NCI-H748 (cell line): ENCODE measurements at regions not wholly inside any gene's neighbourhood (a gene's known extent, or its start where the extent isn't known, plus 50 kb on each side); places are given as distances from the start of the nearest gene placed in this dataset.

Experiments
- DNase-seq: peaks from one replicate; lab custom pipeline; 2025; ENCODE audit not compliant: unreplicated experiment; lab: John Stamatoyannopoulos, UW

DNA sequence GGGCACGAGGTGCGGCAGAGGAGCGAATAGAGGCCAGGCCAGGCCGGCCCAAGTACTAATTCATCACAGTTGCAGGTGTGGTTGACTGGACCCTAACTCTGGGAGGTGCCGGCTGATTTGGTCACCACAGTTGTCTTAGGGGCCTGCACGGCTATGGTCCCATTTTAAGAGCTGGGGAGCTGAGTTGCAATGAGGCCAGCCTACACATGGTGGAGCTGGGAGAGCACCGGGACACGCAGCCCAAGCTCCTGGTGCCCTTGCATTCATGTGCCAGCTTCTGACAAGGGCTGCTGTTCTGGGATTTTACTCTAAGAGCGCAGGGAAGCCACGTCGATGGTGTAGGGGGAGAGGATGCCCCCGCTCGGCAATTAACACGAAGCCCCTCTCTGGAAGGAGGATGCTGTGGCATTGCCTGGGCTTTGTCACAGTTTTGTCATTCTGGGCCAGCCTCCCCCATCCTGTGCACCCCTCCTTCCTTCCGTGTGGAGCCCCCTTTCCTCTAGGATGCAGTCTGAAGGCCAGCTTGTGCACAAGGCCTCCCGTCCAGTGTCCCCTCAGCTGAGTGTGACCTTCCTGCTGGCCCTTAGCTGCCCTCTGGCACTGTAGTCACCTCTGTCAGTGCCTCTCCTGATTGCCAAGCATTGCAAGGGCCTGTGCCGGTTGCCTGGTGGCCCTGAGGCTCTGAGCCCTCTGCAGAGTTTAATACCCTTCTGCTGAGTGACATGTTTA, 109.4 kb upstream of the C1QTNF9B start:
- DNase-seq, result no peak

DNA sequence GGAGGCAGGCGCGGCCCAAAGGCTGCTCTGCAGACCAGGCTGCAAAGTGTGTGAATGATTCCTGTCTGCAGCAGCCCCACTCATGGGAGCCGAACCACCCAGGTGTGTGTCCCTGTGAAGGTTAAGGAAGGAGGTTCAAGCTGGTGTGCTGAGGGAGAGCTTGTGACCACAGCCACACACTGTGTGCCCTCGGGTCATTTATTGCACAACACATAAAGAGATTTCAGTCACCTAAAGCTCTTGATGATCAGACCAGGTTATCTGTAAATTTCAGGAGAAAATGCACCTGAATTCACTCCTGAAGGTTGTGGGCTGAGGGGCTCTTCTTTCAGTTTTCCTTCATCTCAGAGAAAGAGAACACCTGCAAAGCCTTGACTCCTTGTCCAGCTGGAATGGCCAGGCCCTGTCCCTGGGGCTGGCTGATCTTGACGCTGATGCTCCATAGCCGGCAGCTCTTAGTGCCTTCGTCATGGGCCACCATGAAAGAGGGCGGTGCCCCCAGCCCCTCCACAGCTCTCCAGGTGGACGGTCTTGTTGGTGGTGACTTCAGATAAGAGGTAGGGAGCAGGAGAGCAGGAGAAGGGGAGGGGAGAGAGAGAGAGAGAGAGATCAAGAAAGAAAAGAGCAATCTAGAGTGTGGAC, 110.8 kb upstream of the C1QTNF9B start:
- DNase-seq, result no peak

DNA sequence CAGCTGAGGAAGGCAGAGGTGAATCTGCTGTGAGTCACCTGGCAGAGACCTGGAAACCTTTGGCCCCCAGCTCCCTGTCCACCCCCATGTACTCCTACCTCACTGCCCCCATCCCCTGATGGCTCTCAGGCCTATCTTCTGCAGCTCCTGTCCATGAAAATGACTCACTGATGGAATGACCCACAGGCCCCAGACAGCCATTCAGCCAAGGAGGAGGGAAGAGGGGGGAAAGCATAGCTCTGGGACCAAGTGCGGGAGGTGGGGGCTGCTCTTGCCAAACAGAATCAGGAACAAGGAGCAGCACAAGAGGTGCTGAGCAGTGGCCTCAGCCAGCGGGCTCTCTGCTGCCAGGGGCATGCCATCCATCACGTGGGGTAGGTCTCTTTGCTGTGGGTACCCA, 111.4 kb upstream of the C1QTNF9B start:
- DNase-seq, result no peak

DNA sequence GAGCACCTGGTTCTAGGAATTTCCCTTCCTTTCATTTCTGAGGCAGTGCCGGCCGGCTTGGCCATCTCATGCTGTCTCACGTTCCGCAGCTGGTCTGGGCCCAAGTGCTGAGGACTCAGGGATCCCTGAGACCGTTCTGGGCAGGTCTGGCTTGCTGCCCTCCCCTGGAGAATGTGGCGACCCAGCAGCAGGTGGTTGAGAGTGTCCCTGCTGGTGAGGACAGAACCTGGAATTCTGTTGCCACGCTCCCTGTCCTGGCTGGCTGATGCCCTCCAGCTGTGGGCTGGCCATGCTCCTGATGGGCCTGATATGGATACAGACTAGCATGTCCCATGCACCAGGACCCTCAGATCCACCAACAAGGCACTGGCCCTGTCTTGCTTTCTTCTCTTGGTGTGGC, 114.0 kb upstream of the C1QTNF9B start:
- DNase-seq, result no peak

- DNase-seq, result peak; percentile 22
These were observed 115.3 kb upstream of the C1QTNF9B start for GRCh38 chr13:24012648-24013047.

DNA sequence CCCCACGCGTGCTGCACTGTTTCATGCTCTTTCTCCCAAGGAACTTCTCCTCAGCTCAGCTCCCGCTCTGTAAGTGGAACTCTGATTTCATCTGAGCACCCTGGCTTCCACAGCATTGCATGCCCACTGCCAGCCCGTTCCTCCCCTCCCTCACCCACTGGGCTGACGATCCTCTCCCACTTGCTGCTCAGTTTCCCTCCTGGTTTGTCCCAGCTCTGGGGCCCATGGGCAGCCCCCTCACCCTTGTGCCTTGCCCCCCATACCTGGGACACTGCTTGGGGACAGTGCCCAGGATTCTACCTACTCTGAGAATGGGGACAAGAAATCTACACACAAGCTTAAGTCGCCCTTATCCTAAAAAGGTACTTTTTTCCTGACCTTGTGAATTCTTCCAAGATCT, 115.9 kb upstream of the C1QTNF9B start:
- DNase-seq, result no peak

GRCh38 chr13:24016046-24016445, 118.7 kb upstream of the C1QTNF9B start:
- DNase-seq, result no peak

DNA sequence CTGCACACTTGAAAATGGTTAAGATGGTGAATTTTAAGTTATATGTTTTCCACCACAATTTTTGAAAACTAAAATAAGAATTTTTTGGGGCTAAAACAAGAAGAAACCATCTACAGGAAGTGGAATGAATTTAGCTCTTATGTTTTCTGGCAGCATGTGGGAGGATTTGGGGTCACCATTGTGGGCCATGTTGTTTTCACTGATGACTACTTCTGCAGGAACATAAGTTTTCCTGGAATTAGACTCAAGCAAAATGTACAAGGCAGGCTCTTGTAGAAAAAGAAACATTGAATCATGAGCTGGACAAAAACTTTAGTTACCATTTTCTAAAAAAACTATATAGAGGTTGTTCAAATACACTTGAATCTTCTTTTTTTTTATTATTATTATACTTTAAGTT, 125.3 kb upstream of the C1QTNF9B start:
- DNase-seq, result no peak

GRCh38 chr13:24023073-24023472, 125.8 kb upstream of the C1QTNF9B start:
- no peak for DNase-seq

GRCh38 chr13:24027494-24027893, 130.2 kb upstream of the C1QTNF9B start:
- no peak for DNase-seq

GRCh38 chr13:24032252-24032651, 128.3 kb upstream of the SPATA13 start:
- no peak for DNase-seq

GRCh38 chr13:24032674-24033073, 127.8 kb upstream of the SPATA13 start:
- no peak for DNase-seq

- no peak for DNase-seq
These were observed 126.8 kb upstream of the SPATA13 start for GRCh38 chr13:24033527-24034302.

GRCh38 chr13:24035411-24035810, 125.1 kb upstream of the SPATA13 start:
- DNase-seq, result no peak

GRCh38 chr13:24036115-24036514, 124.4 kb upstream of the SPATA13 start:
- DNase-seq, result no peak

DNA sequence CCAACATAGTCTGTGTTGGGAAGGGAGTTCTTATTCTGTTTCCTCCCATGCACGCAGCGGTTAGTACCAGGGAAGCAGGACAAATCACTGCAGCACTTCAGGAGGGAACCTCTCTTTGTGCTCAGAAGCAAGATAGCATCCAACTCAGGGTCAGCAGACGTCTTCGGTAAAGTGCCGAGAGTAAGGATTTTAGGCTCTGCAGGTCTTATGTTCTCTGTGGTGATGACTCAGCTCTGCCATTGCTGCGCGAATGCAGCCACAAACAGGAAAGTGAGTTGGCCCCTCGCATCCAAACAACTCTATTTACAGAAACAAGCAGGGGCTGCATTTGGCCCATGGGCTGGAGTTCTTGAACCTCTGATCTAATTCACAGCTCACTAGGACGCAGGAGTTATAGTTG, 122.1 kb upstream of the SPATA13 start:
- no peak for DNase-seq

DNA sequence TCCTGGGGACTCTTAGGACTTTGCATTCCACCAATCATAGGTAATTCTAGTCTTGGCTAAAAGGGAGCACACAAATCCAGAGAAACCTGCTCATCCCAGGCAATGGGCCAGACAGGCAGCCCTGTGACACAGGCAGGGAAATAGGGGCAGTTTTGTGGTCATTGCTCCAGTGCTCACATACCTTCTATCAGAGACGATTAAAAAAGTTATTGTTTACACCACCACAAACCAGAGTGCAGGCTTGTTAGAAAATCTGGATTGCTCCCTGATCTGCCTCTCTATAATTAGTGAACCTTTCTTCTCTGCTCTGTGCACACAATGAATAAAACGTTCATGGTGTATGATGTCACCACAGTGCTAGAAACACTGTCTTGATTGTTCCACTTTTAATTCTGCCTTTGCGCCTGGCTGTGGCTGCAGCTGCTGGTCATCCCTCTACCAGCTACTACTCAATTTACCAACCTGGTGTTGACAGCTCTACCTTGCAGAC, 121.6 kb upstream of the SPATA13 start:
- DNase-seq, result peak; percentile 95

- peak; percentile 69 for DNase-seq
These were observed 120.7 kb upstream of the SPATA13 start for GRCh38 chr13:24039621-24040475.

DNA sequence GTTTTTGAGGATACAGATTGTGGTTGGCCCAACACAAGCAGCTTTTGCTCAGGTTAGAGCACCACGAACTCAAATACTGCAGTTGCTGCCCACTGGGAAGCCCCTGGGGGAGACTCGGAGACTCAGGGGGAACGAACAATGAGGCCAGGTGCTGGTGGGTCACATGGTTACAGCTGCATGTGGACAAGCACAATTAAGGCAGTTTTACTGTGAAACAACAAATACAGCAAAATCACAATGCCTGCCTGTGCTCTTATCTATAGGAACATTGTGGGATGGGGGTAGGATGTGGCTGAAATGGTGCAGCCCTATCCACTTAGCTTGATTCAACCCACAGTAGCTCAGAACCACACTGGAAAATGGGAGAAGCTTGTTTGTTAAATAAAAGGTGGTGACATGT, 119.7 kb upstream of the SPATA13 start:
- DNase-seq, result peak; percentile 97

DNA sequence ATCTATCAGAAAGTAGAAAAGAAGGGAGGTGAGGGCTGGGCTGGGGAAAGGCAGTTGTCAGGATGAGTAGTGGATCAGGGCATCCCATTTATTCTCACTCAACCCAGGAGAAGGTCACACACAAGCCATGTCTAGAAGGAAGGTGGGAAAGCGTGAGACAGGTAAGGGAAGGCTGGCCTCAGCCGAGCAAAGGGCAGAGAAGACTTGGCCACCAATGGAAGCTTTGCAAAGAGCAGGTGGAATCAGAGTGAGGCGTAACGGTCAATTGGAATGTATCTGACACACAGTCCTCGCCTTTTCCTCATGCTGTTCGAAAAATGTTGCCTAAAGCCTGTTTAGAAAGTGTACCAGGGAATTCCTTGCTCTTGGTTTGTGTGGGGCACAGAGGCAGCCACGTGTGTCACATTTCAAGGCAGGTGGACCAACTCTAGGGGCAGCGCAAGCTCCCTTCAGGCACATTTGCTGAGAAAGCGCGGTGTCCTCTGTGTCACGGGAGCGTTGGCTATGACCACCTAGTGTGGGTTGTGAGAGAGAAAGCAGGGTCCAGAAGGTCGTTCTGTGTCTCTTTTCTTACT, 118.8 kb upstream of the SPATA13 start:
- DNase-seq, result no peak
